ENCODE measurements at regions not wholly inside any gene's neighbourhood (a gene's known extent, or its start where the extent isn't known, plus 50 kb on each side); places are given as distances from the start of the nearest gene placed in this dataset.

GRCh38 chr3:117181222-117181621, 471.6 kb downstream of the TUSC7 start:
- DNase-seq (ENCODE audit: low spot score): no peak

- DNase-seq (ENCODE audit: low spot score): no peak
Observed at GRCh38 chr3:117184574-117184973, 475.0 kb downstream of the TUSC7 start.

- no peak for DNase-seq (ENCODE audit: low spot score)
Observed at GRCh38 chr3:117191245-117191644, 481.7 kb downstream of the TUSC7 start.

- DNase-seq (ENCODE audit: low spot score): no peak
Observed at GRCh38 chr3:117192888-117193287, 483.3 kb downstream of the TUSC7 start.

GRCh38 chr3:117193390-117193789, 483.8 kb downstream of the TUSC7 start:
- DNase-seq (ENCODE audit: low spot score): peak; percentile 14

GRCh38 chr3:117195034-117195433, 485.5 kb downstream of the TUSC7 start:
- DNase-seq (ENCODE audit: low spot score): no peak

GRCh38 chr3:117200962-117201361, 491.4 kb downstream of the TUSC7 start:
- DNase-seq (ENCODE audit: low spot score): no peak

- no peak for DNase-seq (ENCODE audit: low spot score)
Observed at GRCh38 chr3:117201901-117202774, 492.6 kb downstream of the TUSC7 start.

GRCh38 chr3:117217355-117217754, 507.8 kb downstream of the TUSC7 start:
- no peak for DNase-seq (ENCODE audit: low spot score)

GRCh38 chr3:117217760-117218316, 508.3 kb downstream of the TUSC7 start:
- no peak for DNase-seq (ENCODE audit: low spot score)

- DNase-seq (ENCODE audit: low spot score): no peak
Observed at GRCh38 chr3:117218641-117219048, 509.1 kb downstream of the TUSC7 start.

GRCh38 chr3:117219296-117219695, 509.7 kb downstream of the TUSC7 start:
- no peak for DNase-seq (ENCODE audit: low spot score)

GRCh38 chr3:117226932-117227331, 517.4 kb downstream of the TUSC7 start:
- DNase-seq (ENCODE audit: low spot score): no peak

GRCh38 chr3:117228466-117228865, 518.9 kb downstream of the TUSC7 start:
- DNase-seq (ENCODE audit: low spot score): no peak

- no peak for DNase-seq (ENCODE audit: low spot score)
Observed at GRCh38 chr3:117230924-117231323, 521.3 kb downstream of the TUSC7 start.

GRCh38 chr3:117234331-117234730, 524.8 kb downstream of the TUSC7 start:
- DNase-seq (ENCODE audit: low spot score): no peak

- no peak for DNase-seq (ENCODE audit: low spot score)
Observed at GRCh38 chr3:117235304-117235703, 525.7 kb downstream of the TUSC7 start.

GRCh38 chr3:117238806-117239205, 529.2 kb downstream of the TUSC7 start:
- no peak for DNase-seq (ENCODE audit: low spot score)

- no peak for DNase-seq (ENCODE audit: low spot score)
Observed at GRCh38 chr3:117243657-117244056, 534.1 kb downstream of the TUSC7 start.

- DNase-seq (ENCODE audit: low spot score): no peak
Observed at GRCh38 chr3:117246771-117247555, 537.4 kb downstream of the TUSC7 start.

- no peak for DNase-seq (ENCODE audit: low spot score)
Observed at GRCh38 chr3:117248153-117248552, 538.6 kb downstream of the TUSC7 start.

- no peak for DNase-seq (ENCODE audit: low spot score)
Observed at GRCh38 chr3:117252208-117252607, 542.6 kb downstream of the TUSC7 start.

- DNase-seq (ENCODE audit: low spot score): no peak
Observed at GRCh38 chr3:117252651-117253050, 543.1 kb downstream of the TUSC7 start.

Data from iPS-NIHi11 (cell line).